Left lung (tissue), 4 donors: ENCODE measurements at regions not wholly inside any gene's neighbourhood (a gene's known extent, or its start where the extent isn't known, plus 50 kb on each side); places are given as distances from the start of the nearest gene placed in this dataset.
"Not testable (repeated sequence)": the region's sequence is repeated elsewhere in the genome, so short reads cannot be mapped to it uniquely, and the experiment has no call there.

ENCODE experiments used
- ATAC-seq: fragments of 200-7000 bp; cut with Tn5 transposase; one replicate; pipeline ENCODE4 v1.9.1; 2020; ENCODE audit warnings: moderate library complexity
- DNase-seq, 4 donors: peaks; one replicate each; pipeline ENCODE4 v3.0.0-alpha.2; 2013 to 2020
- H3K27ac ChIP-seq, 2 donors: fragments of 200-600 bp; sonication (generic) in 1 of 2; one replicate each; pipeline versions ENCODE4 v1.5.0 to v1.8.0; 2020 to 2021
- H3K27me3 ChIP-seq, 2 donors: fragments of 200-600 bp; sonication (generic) in 1 of 2; one replicate each; pipeline versions ENCODE4 v1.5.0 to v1.8.0; 2020 to 2021
- H3K36me3 ChIP-seq, 2 donors: fragments of 200-600 bp; sonication (generic) in 1 of 2; one replicate each; pipeline versions ENCODE4 v1.5.0 to v1.8.0; 2020 to 2021
- H3K4me1 ChIP-seq, 2 donors: fragments of 200-600 bp; one replicate each; pipeline ENCODE4 v1.8.0; 2021
- H3K4me3 ChIP-seq, 2 donors: fragments of 200-600 bp; sonication (generic) in 1 of 2; one replicate each; pipeline versions ENCODE4 v1.5.0 to v1.8.0; 2020 to 2021; ENCODE audit warnings: mild to moderate bottlenecking in 1 of 2
- H3K9me3 ChIP-seq, 2 donors: fragments of 200-600 bp; sonication (generic) in 1 of 2; one replicate each; pipeline versions ENCODE4 v1.5.0 to v1.8.0; 2020 to 2021
- intact Hi-C, 2 donors: fragments of 100-400 bp; cut with DNase I; formaldehyde crosslinking; loops; one replicate each; pipeline versions ENCODE4 v1.11.2 to v1.14.2; 2022
- TF ChIP-seq, protein P1 (sequence below), 2 donors: fragments of 200-600 bp; sonication (generic) in 1 of 2; IDR thresholded peaks; one replicate each; pipeline versions ENCODE4 v1.5.0 to v1.8.0; 2021; ENCODE audit warnings: antibody characterized with exemption in 2 of 2
- donor health status: DM: no; HTN: yes; CAD: no.
- donor health status: DM: no; HTN: no; CAD: no.

DNA sequence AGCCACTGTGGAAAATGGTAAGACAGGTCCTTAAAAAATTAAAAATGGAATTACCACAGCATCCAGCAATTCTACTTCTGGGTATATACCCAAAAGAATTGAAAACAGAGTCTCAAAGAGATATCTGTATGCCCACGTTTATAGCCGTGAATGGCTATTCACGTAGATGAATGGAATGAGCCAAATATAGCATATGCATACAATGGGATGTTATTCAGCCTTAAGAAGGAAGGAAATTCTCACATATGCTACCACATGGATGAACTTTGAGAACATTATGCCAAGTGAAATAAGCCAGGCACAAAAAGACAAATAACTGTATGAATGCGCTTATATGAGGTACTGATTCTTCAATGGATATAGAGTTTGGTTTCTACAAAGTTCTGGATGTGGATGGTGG, 134.5 kb upstream of the KCNE2 start:
- Histone ChIP-seq H3K4me1 (no peaks in the 10 kb centered on the region), H3K9me3 (no peaks in the 10 kb centered on the region), H3K4me3 (no peak overlapping the region), H3K27me3 (no peaks in the 10 kb centered on the region), H3K36me3 (no peaks in the 10 kb centered on the region), H3K27ac (no peak overlapping the region)
- DNase-seq = no peak
- intact Hi-C loops = no loop called here
- ATAC-seq = no peak
- TF ChIP-seq, protein P1, sequence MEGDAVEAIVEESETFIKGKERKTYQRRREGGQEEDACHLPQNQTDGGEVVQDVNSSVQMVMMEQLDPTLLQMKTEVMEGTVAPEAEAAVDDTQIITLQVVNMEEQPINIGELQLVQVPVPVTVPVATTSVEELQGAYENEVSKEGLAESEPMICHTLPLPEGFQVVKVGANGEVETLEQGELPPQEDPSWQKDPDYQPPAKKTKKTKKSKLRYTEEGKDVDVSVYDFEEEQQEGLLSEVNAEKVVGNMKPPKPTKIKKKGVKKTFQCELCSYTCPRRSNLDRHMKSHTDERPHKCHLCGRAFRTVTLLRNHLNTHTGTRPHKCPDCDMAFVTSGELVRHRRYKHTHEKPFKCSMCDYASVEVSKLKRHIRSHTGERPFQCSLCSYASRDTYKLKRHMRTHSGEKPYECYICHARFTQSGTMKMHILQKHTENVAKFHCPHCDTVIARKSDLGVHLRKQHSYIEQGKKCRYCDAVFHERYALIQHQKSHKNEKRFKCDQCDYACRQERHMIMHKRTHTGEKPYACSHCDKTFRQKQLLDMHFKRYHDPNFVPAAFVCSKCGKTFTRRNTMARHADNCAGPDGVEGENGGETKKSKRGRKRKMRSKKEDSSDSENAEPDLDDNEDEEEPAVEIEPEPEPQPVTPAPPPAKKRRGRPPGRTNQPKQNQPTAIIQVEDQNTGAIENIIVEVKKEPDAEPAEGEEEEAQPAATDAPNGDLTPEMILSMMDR (IDR thresholded peaks at IDR 0.05) = no peak

DNA sequence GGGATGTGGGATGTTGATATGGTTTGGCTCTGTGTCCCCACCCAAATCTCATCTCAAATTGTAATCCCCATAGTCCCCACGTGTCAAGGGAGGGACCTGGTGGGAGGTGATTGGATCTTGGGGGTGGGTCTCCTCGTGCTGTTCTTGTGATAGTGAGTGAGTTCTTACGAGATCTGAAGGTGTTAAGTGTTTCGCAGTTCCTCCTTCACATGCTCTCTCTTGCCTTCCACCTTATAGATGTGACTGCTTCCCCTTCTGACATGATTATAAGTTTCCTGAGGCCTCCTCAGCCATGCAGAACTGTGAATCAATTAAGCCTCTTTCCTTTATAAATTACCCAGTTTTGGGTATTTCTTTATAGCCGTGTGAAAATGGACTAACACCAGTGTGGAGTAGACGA, 130.1 kb upstream of the KCNE2 start:
- H3K4me3 ChIP-seq, H3K4me1 ChIP-seq, intact Hi-C loops, H3K27ac ChIP-seq, DNase-seq, ATAC-seq, H3K27me3 ChIP-seq, H3K9me3 ChIP-seq, H3K36me3 ChIP-seq: not testable (repeated sequence)

GRCh38 chr21:34235514-34235913, 128.3 kb upstream of the KCNE2 start:
- Histone ChIP-seq H3K36me3 (no peaks in the 10 kb centered on the region), H3K4me1 (no peaks in the 10 kb centered on the region), H3K27me3 (no peaks in the 10 kb centered on the region), H3K9me3 (no peaks in the 10 kb centered on the region), H3K27ac (no peak overlapping the region), H3K4me3 (no peak overlapping the region)
- ATAC-seq = no peak
- no peak for DNase-seq
- TF ChIP-seq, protein P1 (IDR thresholded peaks at IDR 0.05) = no peak
- intact Hi-C loops = no loop called here

GRCh38 chr21:34242973-34243372, 120.8 kb upstream of the KCNE2 start:
- TF ChIP-seq, protein P1 (IDR thresholded peaks at IDR 0.05) = no peak
- intact Hi-C loops = no loop called here
- H3K4me3 ChIP-seq = no peak overlapping the region

DNA sequence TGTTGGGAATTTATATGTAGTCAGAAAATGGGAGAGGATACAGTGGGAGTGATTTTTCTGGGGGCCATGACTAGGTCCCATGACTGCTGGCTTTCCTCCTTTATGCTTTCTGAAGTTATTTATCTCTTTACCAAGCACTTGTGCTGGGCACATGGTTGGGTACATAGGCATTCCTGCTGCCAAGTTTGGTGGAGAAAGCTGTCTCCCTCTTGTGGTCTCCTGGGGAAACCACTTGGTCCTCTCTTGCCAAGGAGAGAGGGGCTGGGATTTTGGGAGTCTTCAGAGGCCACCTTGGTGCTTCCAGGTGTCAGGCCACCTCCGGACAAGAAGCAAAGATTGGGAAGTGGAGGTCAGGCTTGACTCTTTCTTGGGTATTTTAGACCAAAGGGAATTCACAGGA, 120.2 kb upstream of the KCNE2 start:
- TF ChIP-seq, protein P1 (IDR thresholded peaks at IDR 0.05) = peak; percentile 29 to 48
- H3K9me3 ChIP-seq = peaks cover 0 to 8% of the 10 kb centered on the region in 2 donors
- intact Hi-C loops = no loop called here
- ATAC-seq (peak; percentile 65), DNase-seq (no peak)
- H3K27me3 ChIP-seq = no peaks in the 10 kb centered on the region
- H3K27ac ChIP-seq = no peak overlapping the region
- no peaks in the 10 kb centered on the region for H3K36me3 ChIP-seq
- H3K4me1 ChIP-seq = no peaks in the 10 kb centered on the region
- no peak overlapping the region for H3K4me3 ChIP-seq

More at GRCh38 chr21:34242973-34243372, 120.8 kb upstream of the KCNE2 start:
- no peaks in the 10 kb centered on the region for H3K27me3 ChIP-seq
- H3K9me3 ChIP-seq = peaks cover 0 to 8% of the 10 kb centered on the region in 2 donors
- no peak overlapping the region for H3K27ac ChIP-seq
- ATAC-seq (no peak), DNase-seq (no peak)
- H3K36me3 ChIP-seq = no peaks in the 10 kb centered on the region
- H3K4me1 ChIP-seq = no peaks in the 10 kb centered on the region

DNA sequence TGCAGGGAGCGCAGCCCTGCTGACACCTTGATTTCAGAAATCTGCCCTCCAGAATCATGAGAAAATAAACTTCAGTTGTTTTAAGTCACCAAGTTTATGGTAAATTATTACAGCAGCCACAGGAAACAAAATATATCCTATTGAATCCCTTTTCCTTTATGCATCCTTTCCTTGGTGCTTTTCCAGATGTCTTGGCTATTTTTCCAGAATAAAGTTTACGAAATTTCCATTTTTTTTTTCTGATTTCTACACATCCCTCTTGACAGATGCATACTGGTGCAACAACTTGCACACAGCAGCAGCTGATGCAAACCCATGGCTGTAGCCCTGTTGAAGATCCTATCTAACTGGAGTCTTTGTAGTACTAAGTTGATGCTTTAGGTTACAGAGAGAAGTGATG, 111.1 kb upstream of the KCNE2 start:
- H3K27ac ChIP-seq = no peak overlapping the region
- intact Hi-C loops = no loop called here
- H3K36me3 ChIP-seq = no peaks in the 10 kb centered on the region
- no peaks in the 10 kb centered on the region for H3K27me3 ChIP-seq
- H3K4me3 ChIP-seq = no peak overlapping the region
- TF ChIP-seq, protein P1 (IDR thresholded peaks at IDR 0.05) = no peak
- DNase-seq (no peak), ATAC-seq (no peak)
- peaks cover 0 to 34% of the 10 kb centered on the region in 2 donors for H3K9me3 ChIP-seq
- no peaks in the 10 kb centered on the region for H3K4me1 ChIP-seq
